NCI-H2107 treated with DMSO at 0.1 percent for 48 hours (cell line): ENCODE measurements at regions not wholly inside any gene's neighbourhood (a gene's known extent, or its start where the extent isn't known, plus 50 kb on each side); places are given as distances from the start of the nearest gene placed in this dataset.
A peak's percentile ranks its signal among the peaks of the same experiment; 100 is the strongest.

Source experiments
- DNase-seq: peaks from one replicate; lab custom pipeline; 2025; ENCODE audit not compliant: unreplicated experiment; lab: John Stamatoyannopoulos, UW

GRCh38 chr5:107808671-107809137, 138.0 kb upstream of the EFNA5 start:
- DNase-seq: peak; percentile 95

- no peak for DNase-seq
These were observed 136.7 kb upstream of the EFNA5 start for GRCh38 chr5:107807431-107807830.

GRCh38 chr5:107806705-107807104, 136.0 kb upstream of the EFNA5 start:
- peak; percentile 78 for DNase-seq

GRCh38 chr5:107806271-107806670, 135.5 kb upstream of the EFNA5 start:
- peak; percentile 78 for DNase-seq

GRCh38 chr5:107805824-107806223, 135.1 kb upstream of the EFNA5 start:
- peak; percentile 72 for DNase-seq

- no peak for DNase-seq
These were observed 134.4 kb upstream of the EFNA5 start for GRCh38 chr5:107805166-107805565.

- no peak for DNase-seq
These were observed 133.0 kb upstream of the EFNA5 start for GRCh38 chr5:107803728-107804127.

- DNase-seq: no peak
These were observed 130.3 kb upstream of the EFNA5 start for GRCh38 chr5:107801061-107801460.

- no peak for DNase-seq
These were observed 128.6 kb upstream of the EFNA5 start for GRCh38 chr5:107799306-107799705.

GRCh38 chr5:107796797-107797196, 126.1 kb upstream of the EFNA5 start:
- DNase-seq: no peak

- no peak for DNase-seq
These were observed 124.0 kb upstream of the EFNA5 start for GRCh38 chr5:107794741-107795140.

GRCh38 chr5:107792940-107793339, 122.2 kb upstream of the EFNA5 start:
- DNase-seq: no peak

GRCh38 chr5:107790671-107791070, 119.9 kb upstream of the EFNA5 start:
- DNase-seq: no peak

GRCh38 chr5:107786424-107786823, 115.7 kb upstream of the EFNA5 start:
- no peak for DNase-seq

- no peak for DNase-seq
These were observed 112.8 kb upstream of the EFNA5 start for GRCh38 chr5:107783551-107783950.

- no peak for DNase-seq
These were observed 111.9 kb upstream of the EFNA5 start for GRCh38 chr5:107782561-107783169.

GRCh38 chr5:107781451-107781850, 110.7 kb upstream of the EFNA5 start:
- DNase-seq: no peak

GRCh38 chr5:107779437-107779836, 108.7 kb upstream of the EFNA5 start:
- no peak for DNase-seq

- DNase-seq: no peak
These were observed 107.9 kb upstream of the EFNA5 start for GRCh38 chr5:107778647-107779046.

GRCh38 chr5:107776922-107777740, 106.4 kb upstream of the EFNA5 start:
- DNase-seq: no peak

GRCh38 chr5:107776506-107776905, 105.8 kb upstream of the EFNA5 start:
- DNase-seq: no peak

GRCh38 chr5:107774316-107774715, 103.6 kb upstream of the EFNA5 start:
- DNase-seq: no peak
